ENCODE measurements at regions not wholly inside any gene's neighbourhood (a gene's known extent, or its start where the extent isn't known, plus 50 kb on each side); places are given as distances from the start of the nearest gene placed in this dataset.

DNA sequence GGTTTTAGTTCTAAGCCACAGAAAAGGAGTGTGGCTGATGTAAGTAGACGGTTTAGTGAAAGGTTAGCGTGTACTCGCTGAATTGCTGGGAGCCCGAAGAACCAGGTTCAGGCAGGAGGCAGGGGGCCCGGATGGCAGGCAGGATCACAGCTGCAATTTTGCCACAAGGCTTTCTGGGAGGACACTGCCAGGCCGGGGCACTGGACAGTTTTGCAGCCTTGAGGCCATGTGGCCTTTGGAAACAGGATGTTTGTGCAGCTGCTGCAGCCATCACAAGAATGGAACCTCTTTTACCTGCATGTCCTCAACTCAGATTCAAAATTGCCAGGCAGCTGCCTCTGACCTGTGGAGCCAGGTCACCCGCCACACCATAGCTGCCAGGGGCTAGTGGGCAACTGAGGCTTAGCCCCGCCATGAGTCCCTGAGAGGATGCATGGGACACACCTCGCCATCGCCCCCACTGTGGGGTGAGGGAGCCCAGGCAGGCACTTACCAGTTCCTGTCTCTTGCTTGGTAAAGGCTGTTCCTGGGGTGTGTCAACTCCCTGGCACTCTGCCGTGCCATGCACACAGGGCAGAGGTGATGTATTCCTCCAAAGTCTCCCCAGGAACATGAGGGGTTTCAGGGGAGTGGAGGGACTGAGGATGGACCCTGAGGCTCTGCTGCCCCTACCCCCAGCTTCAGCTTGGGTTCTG, 188.6 kb downstream of the RPS24 start:
- DNase-seq: no peak
- Histone ChIP-seq H3K4me3 (no peak overlapping the region), H3K4me1 (peaks cover 0 to 3% (median 0%) of the 10 kb centered on the region in 9 donors), H3K9me3 (no peaks in the 10 kb centered on the region), H3K27ac (no peak overlapping the region), H3K27me3 (peaks cover 0 to 7% (median 0%) of the 10 kb centered on the region in 7 donors), H3K36me3 (no peaks in the 10 kb centered on the region)
- 87 to 89% methylated on average over 11 of the region's 11 CpGs for WGBS, 2 donors
- intact Hi-C loops (cut with DNase I): no loop called here
- no peak for ATAC-seq
- TF ChIP-seq, protein P1, sequence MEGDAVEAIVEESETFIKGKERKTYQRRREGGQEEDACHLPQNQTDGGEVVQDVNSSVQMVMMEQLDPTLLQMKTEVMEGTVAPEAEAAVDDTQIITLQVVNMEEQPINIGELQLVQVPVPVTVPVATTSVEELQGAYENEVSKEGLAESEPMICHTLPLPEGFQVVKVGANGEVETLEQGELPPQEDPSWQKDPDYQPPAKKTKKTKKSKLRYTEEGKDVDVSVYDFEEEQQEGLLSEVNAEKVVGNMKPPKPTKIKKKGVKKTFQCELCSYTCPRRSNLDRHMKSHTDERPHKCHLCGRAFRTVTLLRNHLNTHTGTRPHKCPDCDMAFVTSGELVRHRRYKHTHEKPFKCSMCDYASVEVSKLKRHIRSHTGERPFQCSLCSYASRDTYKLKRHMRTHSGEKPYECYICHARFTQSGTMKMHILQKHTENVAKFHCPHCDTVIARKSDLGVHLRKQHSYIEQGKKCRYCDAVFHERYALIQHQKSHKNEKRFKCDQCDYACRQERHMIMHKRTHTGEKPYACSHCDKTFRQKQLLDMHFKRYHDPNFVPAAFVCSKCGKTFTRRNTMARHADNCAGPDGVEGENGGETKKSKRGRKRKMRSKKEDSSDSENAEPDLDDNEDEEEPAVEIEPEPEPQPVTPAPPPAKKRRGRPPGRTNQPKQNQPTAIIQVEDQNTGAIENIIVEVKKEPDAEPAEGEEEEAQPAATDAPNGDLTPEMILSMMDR (IDR thresholded peaks at IDR 0.05): no peak

DNA sequence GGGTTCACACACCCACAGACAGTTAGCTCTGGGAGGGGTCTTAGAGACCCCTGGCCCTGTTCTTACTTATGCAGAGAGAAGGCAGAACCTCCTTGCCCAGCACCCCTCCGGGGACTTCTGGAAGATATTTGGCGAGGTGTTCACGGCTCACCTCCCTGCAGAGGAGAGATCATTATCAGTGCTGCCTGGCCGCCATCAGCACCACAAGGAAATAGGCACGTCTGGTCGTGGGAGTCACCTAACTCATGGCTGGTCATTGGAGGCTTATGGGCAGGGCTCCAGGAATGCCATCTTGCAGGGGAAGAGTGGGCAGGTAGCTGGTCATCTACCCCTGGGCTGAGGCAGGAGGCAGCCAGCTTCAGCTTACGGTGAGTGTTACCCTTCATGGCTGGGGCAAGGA, 189.4 kb downstream of the RPS24 start:
- 70 to 75% methylated on average over 7 of the region's 7 CpGs for WGBS, 2 donors

DNA sequence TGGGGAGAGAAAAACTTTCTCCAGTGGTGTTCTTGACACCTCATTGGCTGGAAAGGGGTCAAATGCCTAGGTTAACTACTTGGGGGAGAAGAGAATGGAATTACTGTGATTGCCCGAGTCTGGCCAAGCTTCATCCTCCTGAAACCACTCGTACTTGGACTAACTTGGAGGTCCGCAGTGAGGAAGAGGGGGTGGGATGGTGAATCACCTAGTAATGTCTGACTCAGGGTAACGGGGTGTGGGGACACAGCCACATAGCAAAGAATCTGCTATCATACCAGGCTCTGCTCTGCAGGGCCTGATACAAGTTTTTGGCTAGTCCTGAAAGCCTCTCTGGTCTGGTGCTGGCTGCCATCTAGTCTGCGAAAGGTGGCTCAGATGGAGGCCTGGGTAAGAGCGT, 190.9 kb downstream of the RPS24 start:
- TF ChIP-seq, protein P1 (IDR thresholded peaks at IDR 0.05): no peak
- Histone ChIP-seq H3K4me1 (no peaks in the 10 kb centered on the region), H3K9me3 (no peaks in the 10 kb centered on the region), H3K4me3 (no peak overlapping the region), H3K27me3 (no peaks in the 10 kb centered on the region), H3K36me3 (no peaks in the 10 kb centered on the region), H3K27ac (no peak overlapping the region)
- ATAC-seq (no peak), DNase-seq (no peak)
- intact Hi-C loops (cut with DNase I): no loop called here
- 90 to 96% methylated on average over 6 of the region's 6 CpGs for WGBS, 2 donors

More for the DNA sequence above, 189.4 kb downstream of the RPS24 start:
- no peaks in the 10 kb centered on the region for H3K9me3 ChIP-seq
- no peak for DNase-seq
- no peak overlapping the region for H3K27ac ChIP-seq
- H3K4me3 ChIP-seq: no peak overlapping the region
- H3K4me1 ChIP-seq: no peaks in the 10 kb centered on the region
- H3K36me3 ChIP-seq: no peaks in the 10 kb centered on the region
- intact Hi-C loops (cut with DNase I): no loop called here
- H3K27me3 ChIP-seq: peaks cover 0 to 7% (median 0%) of the 10 kb centered on the region in 7 donors
- TF ChIP-seq, protein P1 (IDR thresholded peaks at IDR 0.05): no peak
- ATAC-seq: no peak

DNA sequence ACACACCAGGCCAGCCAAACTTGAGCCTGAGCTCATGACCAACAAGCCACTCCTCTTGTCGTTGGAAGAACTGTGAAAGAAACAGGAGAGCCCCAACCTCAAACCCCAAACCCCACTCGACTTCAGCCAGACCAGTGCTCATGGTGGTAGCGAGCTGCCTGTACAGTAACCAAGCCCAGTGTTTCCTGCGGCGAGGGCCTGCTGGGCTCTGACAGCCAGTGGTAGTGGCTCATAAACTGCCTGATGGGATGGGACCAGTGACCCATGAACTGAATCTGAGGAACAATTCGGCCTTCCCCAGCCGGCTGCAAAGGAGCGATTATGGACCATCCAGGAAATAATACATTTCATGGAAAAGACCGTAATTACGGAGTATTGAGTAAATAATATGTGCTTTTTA, 191.9 kb downstream of the RPS24 start:
- no peaks in the 10 kb centered on the region for H3K36me3 ChIP-seq
- H3K4me1 ChIP-seq: no peaks in the 10 kb centered on the region
- intact Hi-C loops (cut with DNase I): no loop called here
- TF ChIP-seq, protein P1 (IDR thresholded peaks at IDR 0.05): no peak
- no peaks in the 10 kb centered on the region for H3K9me3 ChIP-seq
- no peaks in the 10 kb centered on the region for H3K27me3 ChIP-seq
- H3K4me3 ChIP-seq: no peak overlapping the region
- no peak overlapping the region for H3K27ac ChIP-seq
- DNase-seq: no peak
- 94 to 95% methylated on average over 10 of the region's 10 CpGs for WGBS, 2 donors
- ATAC-seq: no peak
